GM19351 (cell line): ENCODE measurements at regions not wholly inside any gene's neighbourhood (a gene's known extent, or its start where the extent isn't known, plus 50 kb on each side); places are given as distances from the start of the nearest gene placed in this dataset.

Experiments
- ATAC-seq: cut with Tn5 transposase; IDR thresholded peaks from one replicate; pipeline ENCODE4 v1.9.1; 2021; ENCODE audit warnings: mild to moderate bottlenecking, moderate library complexity; ENCODE audit not compliant: unreplicated experiment

DNA sequence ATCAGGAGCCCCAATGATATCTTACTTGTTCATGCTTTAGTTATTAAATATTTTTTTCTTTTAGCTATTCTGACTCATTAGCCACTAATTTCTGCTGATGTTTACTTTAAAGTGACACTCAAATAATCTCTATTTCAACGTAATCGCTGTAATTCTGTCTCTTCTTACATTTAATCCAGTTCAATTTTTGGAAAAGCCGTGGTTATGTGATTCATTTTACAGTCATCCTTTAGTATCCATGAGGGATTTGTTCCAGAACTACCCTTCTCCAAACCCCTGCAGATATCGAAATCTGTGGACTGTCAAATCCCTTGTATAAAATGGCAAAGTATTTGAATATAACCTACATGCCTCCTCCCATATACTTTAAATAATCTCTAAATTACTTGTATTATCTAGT lies 1103.4 kb downstream of the LRFN5 start:
- no peak for ATAC-seq

DNA sequence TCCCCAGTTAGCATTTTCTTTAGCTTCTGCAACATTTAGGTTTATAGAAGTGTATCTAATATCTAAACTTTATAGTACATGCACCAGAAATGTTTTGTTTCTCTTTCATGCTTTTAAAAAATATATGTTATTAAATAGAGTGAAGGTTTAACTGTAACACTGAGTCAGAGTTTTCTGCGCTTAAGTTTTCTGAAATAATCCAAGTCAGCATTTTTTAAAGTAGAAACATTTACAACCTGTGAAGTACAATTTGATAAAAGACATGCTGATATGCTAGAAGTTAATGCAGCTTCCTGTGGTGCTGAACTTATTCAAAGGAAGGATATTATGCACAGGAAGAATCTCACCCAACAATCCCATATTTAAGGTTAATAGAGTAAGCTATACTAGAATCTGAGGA lies 1096.8 kb downstream of the LRFN5 start:
- ATAC-seq: no peak

GRCh38 chr14:42687421-42687820 lies 1080.7 kb downstream of the LRFN5 start:
- no peak for ATAC-seq

DNA sequence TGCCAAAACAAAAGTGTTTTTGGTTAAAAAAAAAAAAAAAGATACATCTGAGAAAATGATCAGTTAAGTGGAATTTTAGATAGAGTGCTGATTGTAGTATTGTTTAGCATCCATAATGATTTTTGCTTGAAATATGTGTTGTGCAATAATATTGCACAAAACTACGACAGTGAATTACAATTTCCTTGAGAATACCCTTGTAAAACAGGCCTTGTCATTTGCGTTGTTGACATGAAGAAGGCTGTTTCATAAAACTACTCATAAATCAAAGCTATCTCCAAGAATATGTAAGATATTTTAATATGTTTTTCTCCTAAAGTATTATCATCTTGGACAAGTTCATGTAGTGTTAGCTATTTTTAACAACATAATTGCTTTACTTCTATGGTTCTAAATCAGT lies 1077.0 kb downstream of the LRFN5 start:
- ATAC-seq: no peak

DNA sequence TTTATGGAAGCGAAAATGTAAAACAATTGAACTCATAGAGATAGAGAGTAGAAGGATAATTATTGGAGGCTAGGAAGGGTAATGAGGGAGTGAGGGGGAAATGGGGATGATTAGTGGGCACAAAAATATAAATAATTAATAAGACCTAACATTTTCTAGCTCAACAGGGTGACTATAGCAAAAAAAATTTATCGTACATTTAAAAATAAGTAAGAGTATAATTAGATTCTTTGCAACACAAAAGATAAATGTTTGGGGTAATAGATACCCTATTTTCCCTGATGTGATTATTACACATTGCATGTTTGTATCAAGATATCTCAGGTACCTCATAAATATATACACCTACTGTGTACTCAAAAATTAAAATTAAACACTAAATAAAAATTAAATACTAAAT lies 1070.0 kb downstream of the LRFN5 start:
- no peak for ATAC-seq

DNA sequence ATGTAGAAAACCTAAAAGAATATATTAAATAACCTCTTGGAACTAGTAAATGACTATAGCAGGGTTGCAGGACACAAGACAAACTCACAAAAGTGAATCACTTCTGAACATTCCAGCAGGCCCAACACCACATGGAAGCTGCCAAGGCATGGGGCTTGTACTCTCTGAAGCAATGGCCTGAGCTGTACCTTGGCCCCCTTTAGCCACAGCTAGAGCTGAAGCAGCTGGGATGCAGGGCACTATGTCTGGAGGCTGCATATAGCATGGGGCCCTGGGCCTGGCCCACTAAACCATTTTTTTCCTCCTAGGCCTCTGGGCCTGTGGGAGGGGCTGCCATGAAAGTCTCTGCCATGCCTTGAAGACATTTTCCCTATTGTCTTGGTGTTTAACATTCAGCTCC lies 1067.3 kb downstream of the LRFN5 start:
- no peak for ATAC-seq

GRCh38 chr14:42671636-42672035 lies 1065.0 kb downstream of the LRFN5 start:
- no peak for ATAC-seq

DNA sequence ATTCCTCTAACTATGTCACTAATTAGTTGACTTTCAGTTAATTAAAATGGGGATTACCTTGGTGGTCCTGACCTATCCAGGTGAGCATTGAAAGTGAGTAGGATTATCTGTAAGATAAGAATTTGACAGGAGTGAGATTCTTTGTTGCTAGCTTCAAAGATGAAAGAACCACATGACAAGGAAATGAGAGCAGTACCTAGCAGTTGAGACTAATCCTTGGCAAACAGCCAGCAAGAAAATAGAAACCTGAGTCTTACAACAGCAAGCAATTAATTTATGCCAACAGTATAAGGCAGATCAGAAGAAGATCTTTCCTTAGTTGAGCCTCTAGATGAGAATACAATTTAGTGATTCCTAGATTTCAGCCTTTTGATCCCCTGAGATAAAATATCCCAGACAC lies 1058.4 kb downstream of the LRFN5 start:
- no peak for ATAC-seq

- no peak for ATAC-seq
These were observed 1057.5 kb downstream of the LRFN5 start for GRCh38 chr14:42664190-42664589.

DNA sequence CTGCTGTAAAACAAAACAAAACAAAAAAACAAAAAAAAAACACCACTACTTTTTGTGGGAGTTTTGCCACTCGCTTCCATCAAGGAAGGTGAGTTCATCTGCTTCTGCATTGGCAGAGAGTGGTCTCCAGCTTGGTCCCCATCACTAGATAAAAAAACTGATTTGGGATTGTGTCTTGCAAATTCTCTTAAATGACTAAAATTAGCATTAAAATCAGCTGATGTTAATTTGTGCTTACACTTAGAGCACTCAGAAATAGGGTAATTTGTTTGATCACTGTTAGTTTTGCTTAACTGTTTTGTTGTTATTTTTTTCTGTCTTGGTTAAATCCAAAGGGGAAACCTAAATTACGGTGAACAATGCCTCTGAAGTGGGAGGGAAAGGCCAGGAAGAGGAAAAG lies 1048.0 kb downstream of the LRFN5 start:
- ATAC-seq: no peak

GRCh38 chr14:42642787-42643186 lies 1036.1 kb downstream of the LRFN5 start:
- no peak for ATAC-seq

GRCh38 chr14:42633504-42634095 lies 1026.9 kb downstream of the LRFN5 start:
- ATAC-seq: no peak

DNA sequence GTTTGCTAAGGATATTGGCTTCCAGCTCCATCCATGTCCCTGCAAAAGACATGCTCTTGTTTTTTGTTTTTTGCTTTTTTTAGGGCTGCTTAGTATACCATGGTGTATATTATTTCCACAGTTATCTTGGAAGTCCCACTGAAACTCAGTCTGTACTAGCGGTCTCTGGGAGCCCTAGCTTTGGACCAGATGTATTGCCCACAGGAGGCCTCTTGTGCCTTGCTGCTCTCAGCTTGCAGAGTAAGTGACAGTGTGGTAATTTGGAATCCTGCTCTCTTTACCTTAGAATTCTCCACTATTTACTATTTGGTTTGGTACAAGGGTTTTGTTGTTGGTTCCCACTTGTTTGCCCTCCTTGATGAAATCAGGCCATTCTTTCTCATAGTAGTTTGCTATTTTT lies 1022.9 kb downstream of the LRFN5 start:
- no peak for ATAC-seq

DNA sequence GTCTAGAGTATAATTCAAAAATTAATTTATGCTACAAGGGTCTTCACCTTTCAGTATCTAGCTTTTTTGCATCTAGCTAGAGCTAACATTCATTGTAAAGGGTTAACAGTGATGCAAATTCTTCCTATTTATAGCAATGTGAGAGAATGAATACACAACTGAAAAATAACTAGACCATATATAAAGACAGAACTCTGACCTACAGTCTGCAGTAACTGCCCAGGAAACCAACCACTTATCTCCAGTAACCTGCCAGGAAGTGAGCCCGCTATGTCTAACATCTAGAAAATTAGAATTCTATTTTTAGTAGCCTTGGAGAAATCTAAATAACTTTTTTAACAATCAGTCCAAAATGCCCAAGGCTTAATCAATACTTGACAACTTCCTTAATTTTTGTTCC lies 1021.9 kb downstream of the LRFN5 start:
- peak; percentile 76 for ATAC-seq

DNA sequence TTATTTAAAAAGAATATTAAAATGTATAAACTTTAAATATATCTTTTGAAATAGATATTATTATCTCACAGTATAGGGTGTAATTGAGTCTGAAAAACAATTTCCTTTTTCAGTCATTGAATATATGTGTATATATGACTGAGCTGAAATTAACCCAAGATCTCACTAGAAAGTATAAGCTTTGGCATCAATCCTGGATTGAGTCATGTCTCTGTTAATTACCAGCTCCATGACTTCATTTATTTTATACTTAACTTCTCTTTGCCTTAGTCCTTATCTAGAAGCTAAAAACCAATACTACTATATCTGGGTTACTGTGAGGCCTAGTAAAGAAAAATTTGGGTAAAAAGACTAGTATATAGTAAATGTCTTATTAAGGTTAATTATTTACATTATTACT lies 1020.3 kb downstream of the LRFN5 start:
- ATAC-seq: no peak

DNA sequence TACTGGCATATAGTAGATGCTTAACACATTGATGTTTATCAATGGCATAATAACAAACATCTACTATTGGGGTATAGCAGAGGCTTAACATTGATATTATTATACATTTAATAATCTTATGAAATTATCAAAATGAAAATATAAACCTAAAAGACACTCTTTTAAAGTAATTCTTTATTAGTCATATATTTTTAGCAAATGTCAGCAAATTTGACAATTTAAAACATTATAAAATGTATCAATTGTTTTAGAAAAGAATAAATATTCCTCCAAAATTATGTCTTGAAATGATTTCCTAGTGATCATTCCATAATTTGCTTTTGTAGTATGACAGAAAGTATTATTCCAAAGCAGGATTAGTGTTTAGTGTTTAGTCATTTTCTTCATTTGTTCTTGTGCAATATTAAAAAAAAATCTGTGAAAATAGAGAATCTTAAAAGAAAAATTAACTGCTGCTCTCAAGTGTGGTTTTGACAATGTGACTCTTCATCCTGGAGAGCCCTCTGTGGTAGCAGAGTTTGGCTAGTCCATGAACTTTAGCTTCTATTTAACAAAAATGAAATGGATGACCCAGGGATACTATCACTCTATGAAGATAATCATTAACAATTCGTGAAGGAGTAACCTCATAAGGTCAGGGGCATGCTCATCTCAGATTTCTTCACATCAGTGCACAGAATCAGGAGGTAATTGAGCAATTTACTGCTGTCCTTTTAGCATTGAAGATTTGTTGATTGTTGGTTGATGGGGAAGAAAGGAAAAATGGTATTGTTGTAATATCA lies 1018.5 kb downstream of the LRFN5 start:
- ATAC-seq: no peak

DNA sequence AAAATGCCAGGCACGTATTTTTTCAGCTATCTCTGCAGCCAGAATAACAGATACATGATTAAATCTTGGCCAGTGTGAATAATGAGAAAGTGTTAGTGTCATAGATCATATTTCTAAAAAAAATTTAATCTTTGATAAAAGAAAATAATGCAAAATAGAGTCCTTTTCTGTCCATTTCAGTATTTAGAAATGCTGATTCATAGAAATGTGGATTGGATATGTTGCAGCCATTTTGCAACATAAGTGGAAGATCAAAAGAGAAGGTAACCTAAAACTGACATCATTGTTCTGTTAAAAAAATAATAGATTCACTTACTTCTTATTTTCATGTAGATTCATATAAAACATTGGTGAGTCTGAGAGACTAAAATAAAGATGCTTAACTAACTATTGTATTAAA lies 1010.3 kb downstream of the LRFN5 start:
- no peak for ATAC-seq

- ATAC-seq: no peak
These were observed 1000.2 kb downstream of the LRFN5 start for GRCh38 chr14:42606839-42607238.

DNA sequence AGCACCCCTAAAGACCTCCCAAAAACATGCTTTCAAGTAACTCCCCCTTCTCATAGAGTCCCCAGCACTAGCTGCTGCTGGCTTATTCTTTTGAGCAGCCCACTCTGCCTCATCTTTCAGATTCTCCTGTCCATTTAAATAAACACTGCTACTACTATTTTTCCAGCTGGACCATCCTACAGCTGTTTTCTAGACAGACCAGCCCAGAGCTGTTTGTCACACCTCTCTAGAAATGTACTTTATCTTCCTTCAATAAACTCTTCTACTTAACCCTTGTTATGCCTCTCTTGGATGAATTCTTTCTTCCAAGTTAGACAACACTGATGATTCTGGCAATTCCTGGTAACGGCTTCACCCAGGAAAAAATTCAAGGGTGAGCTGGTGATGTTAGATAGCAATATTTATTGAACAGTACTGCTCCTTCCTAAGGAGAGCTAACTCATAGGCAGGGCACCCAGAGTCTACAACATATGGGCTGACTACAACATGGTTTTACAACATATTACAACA lies 995.7 kb downstream of the LRFN5 start:
- no peak for ATAC-seq

GRCh38 chr14:42572032-42572431 lies 965.4 kb downstream of the LRFN5 start:
- no peak for ATAC-seq

DNA sequence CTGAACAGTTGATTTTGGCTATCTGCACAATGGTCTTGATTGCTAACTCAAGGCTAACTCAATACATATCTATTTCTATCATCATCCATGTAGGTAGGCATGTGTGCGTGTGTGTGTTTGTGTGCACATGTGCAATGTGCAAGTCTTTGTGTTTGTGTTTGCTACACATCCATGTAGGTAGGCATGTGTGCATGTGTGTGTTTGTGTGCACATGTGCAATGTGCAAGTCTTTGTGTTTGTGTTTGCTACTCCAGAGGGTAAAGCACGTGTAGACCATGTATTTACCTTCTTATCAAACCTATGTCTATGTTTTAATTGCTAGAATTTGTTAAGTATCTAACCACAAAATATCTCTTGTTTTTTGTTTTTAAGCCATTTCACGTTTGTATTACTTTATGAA lies 962.6 kb downstream of the LRFN5 start:
- ATAC-seq: no peak

DNA sequence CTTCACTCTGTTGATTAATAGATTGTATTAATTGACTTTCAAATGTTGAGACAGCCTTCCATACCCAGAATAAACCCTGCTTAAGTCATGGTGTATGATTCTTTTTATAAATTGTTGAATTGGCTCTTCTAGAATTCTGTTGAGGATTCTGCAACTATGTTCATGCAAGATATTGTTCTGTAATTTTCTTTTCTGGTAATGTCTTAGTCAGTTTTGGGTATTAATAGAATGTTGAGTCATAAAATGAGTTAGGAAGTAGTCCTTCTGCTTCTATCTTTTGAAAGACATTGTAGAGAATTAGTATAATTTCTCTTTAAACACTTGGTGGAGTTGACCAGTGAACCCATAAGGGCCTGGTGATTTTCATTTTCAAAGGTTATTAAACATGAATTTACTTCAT lies 958.9 kb downstream of the LRFN5 start:
- ATAC-seq: no peak

- no peak for ATAC-seq
These were observed 956.6 kb downstream of the LRFN5 start for GRCh38 chr14:42563313-42563712.
